ENCODE measurements at regions not wholly inside any gene's neighbourhood (a gene's known extent, or its start where the extent isn't known, plus 50 kb on each side); places are given as distances from the start of the nearest gene placed in this dataset.

GRCh38 chr1:182145441-182145840, 83.9 kb upstream of the ZNF648 start:
- DNase-seq (ENCODE audit: low spot score in 2 of 2): no peak
- H3K4me3 ChIP-seq (ENCODE audit: low read depth, poor library complexity, severe bottlenecking): no peak overlapping the region
- intact Hi-C loops (cut with DNase I; ENCODE audit: low total_unique reads): no loop called here
- TF ChIP-seq, protein P1, sequence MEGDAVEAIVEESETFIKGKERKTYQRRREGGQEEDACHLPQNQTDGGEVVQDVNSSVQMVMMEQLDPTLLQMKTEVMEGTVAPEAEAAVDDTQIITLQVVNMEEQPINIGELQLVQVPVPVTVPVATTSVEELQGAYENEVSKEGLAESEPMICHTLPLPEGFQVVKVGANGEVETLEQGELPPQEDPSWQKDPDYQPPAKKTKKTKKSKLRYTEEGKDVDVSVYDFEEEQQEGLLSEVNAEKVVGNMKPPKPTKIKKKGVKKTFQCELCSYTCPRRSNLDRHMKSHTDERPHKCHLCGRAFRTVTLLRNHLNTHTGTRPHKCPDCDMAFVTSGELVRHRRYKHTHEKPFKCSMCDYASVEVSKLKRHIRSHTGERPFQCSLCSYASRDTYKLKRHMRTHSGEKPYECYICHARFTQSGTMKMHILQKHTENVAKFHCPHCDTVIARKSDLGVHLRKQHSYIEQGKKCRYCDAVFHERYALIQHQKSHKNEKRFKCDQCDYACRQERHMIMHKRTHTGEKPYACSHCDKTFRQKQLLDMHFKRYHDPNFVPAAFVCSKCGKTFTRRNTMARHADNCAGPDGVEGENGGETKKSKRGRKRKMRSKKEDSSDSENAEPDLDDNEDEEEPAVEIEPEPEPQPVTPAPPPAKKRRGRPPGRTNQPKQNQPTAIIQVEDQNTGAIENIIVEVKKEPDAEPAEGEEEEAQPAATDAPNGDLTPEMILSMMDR (IDR thresholded peaks at IDR 0.05): no peak
- TF ChIP-seq POLR2A (IDR thresholded peaks at IDR 0.05): no peak
- 80 to 92% methylated on average over 5 of the region's 5 CpGs for WGBS, 2 donors

DNA sequence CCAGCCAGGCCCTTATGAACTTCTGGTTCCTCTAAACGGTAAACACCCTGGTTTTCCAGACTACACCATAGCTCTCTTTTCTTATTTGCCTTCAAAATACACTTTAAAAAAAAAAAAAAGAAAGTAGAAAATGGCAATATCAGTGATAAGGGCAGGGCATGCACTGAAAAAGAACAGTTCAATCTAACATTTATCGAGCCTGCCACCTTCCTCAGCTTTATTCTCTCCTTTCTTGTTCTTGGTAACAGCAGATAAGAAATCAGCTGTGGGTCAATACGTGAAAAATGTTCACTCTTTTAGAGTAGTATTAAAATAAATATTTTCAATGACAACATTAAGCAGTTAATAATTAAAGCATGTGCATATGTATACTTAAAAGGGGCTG, 83.1 kb upstream of the ZNF648 start:
- 23 to 27% methylated on average over 3 of the region's 3 CpGs for WGBS, 2 donors
- H3K4me3 ChIP-seq (ENCODE audit: low read depth, poor library complexity, severe bottlenecking): no peak overlapping the region
- TF ChIP-seq POLR2A (IDR thresholded peaks at IDR 0.05): no peak
- TF ChIP-seq, protein P1 (IDR thresholded peaks at IDR 0.05): no peak
- no peak for DNase-seq (ENCODE audit: low spot score in 2 of 2)
- intact Hi-C loops (cut with DNase I; ENCODE audit: low total_unique reads): no loop called here

DNA sequence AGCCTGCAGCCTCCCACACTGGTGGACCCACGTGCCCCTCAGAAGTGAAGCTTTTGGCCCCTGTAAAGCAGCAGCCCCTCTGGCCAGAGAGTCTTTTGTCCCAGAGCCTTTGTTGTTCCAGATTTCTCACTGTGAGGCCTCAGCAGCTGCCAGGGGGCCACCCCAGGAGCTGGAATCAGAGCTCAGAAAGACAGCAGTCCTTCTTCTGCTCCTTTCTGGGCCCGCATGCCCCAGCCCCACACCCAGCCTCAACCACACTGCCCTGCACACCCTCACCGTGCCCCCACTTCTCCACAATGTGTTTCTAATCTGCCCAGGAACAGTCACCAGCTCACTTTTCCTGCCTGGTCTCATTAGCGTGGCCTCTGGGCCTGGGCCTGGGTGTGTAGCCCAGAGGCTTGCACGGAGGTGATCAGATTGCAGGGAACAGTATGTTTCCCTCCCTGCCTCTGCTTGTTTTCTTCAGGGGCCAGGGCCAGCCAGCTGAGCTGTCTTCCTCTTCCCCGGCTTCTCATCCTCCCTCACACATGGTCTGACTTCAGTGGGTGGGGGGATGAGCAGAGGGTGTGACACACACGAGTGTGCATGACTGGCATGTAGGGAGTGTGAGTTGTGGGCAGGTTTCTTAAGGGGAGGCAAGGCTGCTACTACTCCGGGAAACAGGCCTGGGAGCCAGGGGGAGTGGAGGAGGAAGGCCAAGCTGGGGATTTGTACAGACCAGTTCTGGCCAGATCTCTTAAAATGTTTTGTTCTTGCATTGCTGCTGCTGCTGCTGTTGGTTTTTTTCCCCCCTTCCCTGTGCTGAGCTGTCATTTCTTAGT, 82.5 kb upstream of the ZNF648 start:
- H3K4me3 ChIP-seq (ENCODE audit: low read depth, poor library complexity, severe bottlenecking): no peak overlapping the region
- 11 to 16% methylated on average over 8 of the region's 8 CpGs for WGBS, 2 donors
- TF ChIP-seq POLR2A (IDR thresholded peaks at IDR 0.05): no peak
- TF ChIP-seq, protein P1 (IDR thresholded peaks at IDR 0.05): no peak
- intact Hi-C loops (cut with DNase I; ENCODE audit: low total_unique reads): loop anchor here (2.0 kb wide), 1 partner anchor 253 kb away; no protein-coding TSS in a partner anchor
- peak; percentile 95 to 96 for DNase-seq (ENCODE audit: low spot score in 2 of 2)

DNA sequence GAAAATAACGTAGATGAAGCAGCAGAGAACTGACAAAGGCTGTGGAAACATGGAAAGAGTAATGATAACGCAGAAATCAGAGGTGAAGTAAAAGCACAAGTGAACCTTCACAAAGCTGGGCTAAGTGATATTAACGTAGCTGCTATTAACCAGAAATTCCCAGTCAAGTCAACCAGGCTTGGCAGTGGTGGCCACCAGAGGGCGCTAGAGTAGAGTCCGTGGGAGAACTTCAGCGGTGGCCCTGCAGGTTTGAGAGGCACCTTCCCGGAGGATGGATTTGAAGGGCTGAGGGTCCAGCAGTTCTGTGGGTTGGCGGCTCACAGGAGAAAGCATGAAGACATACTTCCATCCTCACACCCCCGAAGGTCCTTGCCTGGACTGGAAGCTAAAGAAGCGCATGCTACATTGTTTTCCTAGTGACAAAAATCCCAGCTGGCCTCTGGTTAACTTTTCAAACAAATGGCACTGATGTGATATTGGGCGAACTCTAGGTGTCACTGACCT, 81.7 kb upstream of the ZNF648 start:
- intact Hi-C loops (cut with DNase I; ENCODE audit: low total_unique reads): loop anchor here (2.0 kb wide), 1 partner anchor 254 kb away; no protein-coding TSS in a partner anchor
- peak; percentile 95 to 99 for DNase-seq (ENCODE audit: low spot score in 2 of 2)
- WGBS, 2 donors: 11 to 17% methylated on average over 11 of the region's 11 CpGs
- H3K4me3 ChIP-seq (ENCODE audit: low read depth, poor library complexity, severe bottlenecking): no peak overlapping the region
- TF ChIP-seq POLR2A (IDR thresholded peaks at IDR 0.05): no peak
- TF ChIP-seq, protein P1 (IDR thresholded peaks at IDR 0.05): peak in 1 of 3 donors; percentile 97

DNA sequence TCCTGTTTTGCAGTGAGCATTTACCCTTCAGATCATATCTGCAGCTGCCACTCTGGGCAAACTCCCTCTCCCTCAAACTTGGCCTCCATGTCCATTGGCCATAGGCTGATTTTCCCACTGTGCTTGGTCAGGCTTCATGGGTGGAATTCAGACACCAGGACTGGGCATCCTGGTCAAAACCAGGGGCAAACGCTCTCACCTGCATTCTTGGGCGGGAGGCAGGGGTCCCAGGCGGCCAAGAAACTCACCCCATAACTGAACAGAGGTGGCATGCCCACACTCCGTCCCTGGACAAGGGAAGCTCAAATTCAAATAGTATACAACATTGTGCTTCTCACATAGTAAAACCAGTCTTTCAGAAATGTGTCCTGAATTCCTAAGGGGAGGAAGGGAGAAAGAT, 81.1 kb upstream of the ZNF648 start:
- no peak for DNase-seq (ENCODE audit: low spot score in 2 of 2)
- TF ChIP-seq, protein P1 (IDR thresholded peaks at IDR 0.05): no peak
- no peak for TF ChIP-seq POLR2A (IDR thresholded peaks at IDR 0.05)
- intact Hi-C loops (cut with DNase I; ENCODE audit: low total_unique reads): loop anchor here (2.0 kb wide), 1 partner anchor 254 kb away; no protein-coding TSS in a partner anchor
- no peak overlapping the region for H3K4me3 ChIP-seq (ENCODE audit: low read depth, poor library complexity, severe bottlenecking)
- WGBS, 2 donors: 72 to 88% methylated on average over 4 of the region's 4 CpGs

Data from lower leg skin (tissue), 4 donors.